Right lobe of liver (tissue), 4 donors: ENCODE measurements at regions not wholly inside any gene's neighbourhood (a gene's known extent, or its start where the extent isn't known, plus 50 kb on each side); places are given as distances from the start of the nearest gene placed in this dataset.

Source experiments
- POLR2A ChIP-seq: fragments of 450-650 bp; IDR thresholded peaks from one replicate; pipeline ENCODE4 v1.6.1; 2017; ENCODE audit warnings: antibody characterized with exemption, mild to moderate bottlenecking
- TF ChIP-seq, protein P1 (sequence below), 4 donors: fragments of 200-600 bp in 3 of 4; fragments of 450-650 bp in 1 of 4; IDR thresholded peaks; one replicate each; pipeline versions ENCODE4 v1.5.1 to v1.8.0; 2016 to 2022; ENCODE audit warnings: antibody characterized with exemption in 4 of 4, mild to moderate bottlenecking in 2 of 4
- donor health status: DM: no; HTN: no; CAD: no.
- donor health status: DM: no; HTN: no; CAD: no.
- donor health status: DM: no; HTN: yes; CAD: no.

- TF ChIP-seq, protein P1, sequence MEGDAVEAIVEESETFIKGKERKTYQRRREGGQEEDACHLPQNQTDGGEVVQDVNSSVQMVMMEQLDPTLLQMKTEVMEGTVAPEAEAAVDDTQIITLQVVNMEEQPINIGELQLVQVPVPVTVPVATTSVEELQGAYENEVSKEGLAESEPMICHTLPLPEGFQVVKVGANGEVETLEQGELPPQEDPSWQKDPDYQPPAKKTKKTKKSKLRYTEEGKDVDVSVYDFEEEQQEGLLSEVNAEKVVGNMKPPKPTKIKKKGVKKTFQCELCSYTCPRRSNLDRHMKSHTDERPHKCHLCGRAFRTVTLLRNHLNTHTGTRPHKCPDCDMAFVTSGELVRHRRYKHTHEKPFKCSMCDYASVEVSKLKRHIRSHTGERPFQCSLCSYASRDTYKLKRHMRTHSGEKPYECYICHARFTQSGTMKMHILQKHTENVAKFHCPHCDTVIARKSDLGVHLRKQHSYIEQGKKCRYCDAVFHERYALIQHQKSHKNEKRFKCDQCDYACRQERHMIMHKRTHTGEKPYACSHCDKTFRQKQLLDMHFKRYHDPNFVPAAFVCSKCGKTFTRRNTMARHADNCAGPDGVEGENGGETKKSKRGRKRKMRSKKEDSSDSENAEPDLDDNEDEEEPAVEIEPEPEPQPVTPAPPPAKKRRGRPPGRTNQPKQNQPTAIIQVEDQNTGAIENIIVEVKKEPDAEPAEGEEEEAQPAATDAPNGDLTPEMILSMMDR (IDR thresholded peaks at IDR 0.05): no peak
- no peak for TF ChIP-seq POLR2A
Observed at GRCh38 chr5:110945874-110946436, 125.6 kb upstream of the TSLP start.
